H1 (cell line): ENCODE measurements at regions not wholly inside any gene's neighbourhood (a gene's known extent, or its start where the extent isn't known, plus 50 kb on each side); places are given as distances from the start of the nearest gene placed in this dataset.

ENCODE experiments used
- CTCF ChIA-PET: fragments of 300-600 bp; sonication (Branson Sonifier 250); formaldehyde crosslinking; loops from one replicate; lab custom pipeline; 2021; ENCODE audit not compliant: partially characterized antibody; lab: Charles Lee
- POLR2A ChIA-PET: fragments of 300-600 bp; sonication (Branson Sonifier 250); formaldehyde crosslinking; loops from one replicate; lab custom pipeline; 2021; ENCODE audit warnings: inconsistent platforms; ENCODE audit not compliant: partially characterized antibody; lab: Charles Lee
- DNase-seq, 2 experiments: peaks; one replicate each; pipeline versions ENCODE4 v3.0.0 to v3.0.0-alpha.2; 2010 to 2022; ENCODE audit warnings: low spot score in 2 of 2, low read depth in 1 of 2, mixed read lengths in 1 of 2
- FAIRE-seq: peaks from 2 replicates; lab custom pipeline; 2011; peaks lifted over from hg19 to GRCh38; lab: Jason Lieb, UNC
- H2AFZ ChIP-seq: 2 replicates; pipeline ENCODE4 v1.8.1; 2012; ENCODE audit warnings: low read length, inconsistent platforms
- H2AK5ac ChIP-seq: 2 replicates; pipeline ENCODE4 v1.6.1; 2013; ENCODE audit warnings: low read depth, low read length
- H2BK120ac ChIP-seq: replicated peaks from 2 replicates; pipeline ENCODE3; 2013; ENCODE audit warnings: low read depth, low read length, inconsistent platforms
- H2BK12ac ChIP-seq: 2 replicates; pipeline ENCODE4 v1.6.1; 2013; ENCODE audit warnings: low read depth, low read length
- H2BK15ac ChIP-seq: 2 replicates; pipeline ENCODE4 v1.6.1; 2013; ENCODE audit warnings: low read length
- H2BK20ac ChIP-seq: 2 replicates; pipeline ENCODE4 v1.6.1; 2013; ENCODE audit warnings: low read length
- H2BK5ac ChIP-seq: 2 replicates; pipeline ENCODE4 v1.6.1; 2013; ENCODE audit warnings: low read depth, low read length
- H3K14ac ChIP-seq: 2 replicates; pipeline ENCODE4 v1.6.1; 2013; ENCODE audit warnings: inconsistent platforms; ENCODE audit not compliant: insufficient read length
- H3K18ac ChIP-seq: 2 replicates; pipeline ENCODE4 v1.6.1; 2013; ENCODE audit warnings: low read length; ENCODE audit errors: extremely low read depth
- H3K23ac ChIP-seq: 2 replicates; pipeline ENCODE4 v1.6.1; 2013; ENCODE audit warnings: inconsistent platforms; ENCODE audit not compliant: insufficient read length
- H3K23me2 ChIP-seq: 2 replicates; pipeline ENCODE4 v1.6.1; 2013; ENCODE audit warnings: low read depth, low read length
- H3K27ac ChIP-seq: 2 replicates; pipeline ENCODE4 v1.6.1; 2011; ENCODE audit warnings: low read depth, low read length, inconsistent platforms
- H3K27me3 ChIP-seq, 4 experiments: replicated peaks in 1 of 4; 1 replicate in 1 of 4; 2 replicates in 3 of 4; pipeline versions ENCODE4 v1.6.1 to v1.8.1; 2011 to 2013; ENCODE audit warnings: low read length in 3 of 4, mild to moderate bottlenecking in 3 of 4, inconsistent platforms in 2 of 4, mixed read lengths in 2 of 4, moderate library complexity in 1 of 4; ENCODE audit not compliant: control insufficient read depth in 3 of 4, insufficient read depth in 3 of 4; ENCODE audit errors: extremely low read depth in 1 of 4
- H3K36me3 ChIP-seq, 4 experiments: 2 replicates each; pipeline versions ENCODE4 v1.6.1 to v1.8.1; 2011 to 2013; ENCODE audit warnings: mild to moderate bottlenecking in 4 of 4, low read length in 3 of 4, moderate library complexity in 2 of 4, control low read depth in 1 of 4, inconsistent platforms in 1 of 4; ENCODE audit not compliant: insufficient read depth in 4 of 4, control insufficient read depth in 2 of 4
- H3K4ac ChIP-seq: replicated peaks from 2 replicates; pipeline ENCODE3; 2013; ENCODE audit warnings: low read length, low read depth, mixed read lengths, inconsistent platforms; ENCODE audit not compliant: insufficient read length
- H3K4me1 ChIP-seq, 4 experiments: replicated peaks in 1 of 4; 1 replicate in 1 of 4; 2 replicates in 3 of 4; pipeline versions ENCODE4 v1.6.1 to v1.8.1; 2011 to 2013; ENCODE audit warnings: low read length in 3 of 4, inconsistent platforms in 2 of 4, mixed read lengths in 1 of 4; ENCODE audit not compliant: insufficient read depth in 4 of 4, control insufficient read depth in 3 of 4
- H3K4me2 ChIP-seq, 2 experiments: 2 replicates each; pipeline versions ENCODE4 v1.6.1 to v1.8.1; 2011 to 2013; ENCODE audit warnings: low read depth in 2 of 2, low read length in 2 of 2, control low read depth in 1 of 2, inconsistent platforms in 1 of 2, mild to moderate bottlenecking in 1 of 2; ENCODE audit not compliant: insufficient read depth in 1 of 2
- H3K4me3 ChIP-seq, 4 experiments: fragments of 200-600, 300-600 bp in 1 of 4; sonication (generic), shearing (Covaris generic), sonication (Bioruptor Twin) in 1 of 4; 2 replicates each; pipeline versions ENCODE4 v1.5.1 to v1.8.1; 2011 to 2016; ENCODE audit warnings: low read length in 4 of 4, low read depth in 3 of 4, control low read depth in 2 of 4, inconsistent platforms in 2 of 4, mild to moderate bottlenecking in 2 of 4, mixed read lengths in 1 of 4, moderate library complexity in 1 of 4; ENCODE audit not compliant: insufficient read depth in 2 of 4; ENCODE audit errors: extremely low read depth in 1 of 4
- H3K56ac ChIP-seq: replicated peaks from 2 replicates; pipeline ENCODE3; 2013; ENCODE audit warnings: low read depth, mild to moderate bottlenecking, mixed read lengths, low read length, inconsistent platforms; ENCODE audit not compliant: insufficient read length
- H3K79me1 ChIP-seq: 2 replicates; pipeline ENCODE4 v1.6.1; 2013; ENCODE audit warnings: low read depth, low read length, control low read depth
- H3K79me2 ChIP-seq, 2 experiments: 2 replicates each; pipeline versions ENCODE4 v1.6.1 to v1.8.1; 2012 to 2013; ENCODE audit warnings: low read length in 2 of 2, mild to moderate bottlenecking in 2 of 2, inconsistent platforms in 1 of 2; ENCODE audit not compliant: insufficient read depth in 2 of 2, control insufficient read depth in 1 of 2
- H3K9ac ChIP-seq, 4 experiments: replicated peaks in 1 of 4; 1 replicate in 1 of 4; 2 replicates in 3 of 4; pipeline versions ENCODE4 v1.6.1 to v1.8.1; 2011 to 2013; ENCODE audit warnings: low read depth in 3 of 4, low read length in 3 of 4, control low read depth in 2 of 4, mild to moderate bottlenecking in 2 of 4, moderate library complexity in 2 of 4, inconsistent platforms in 1 of 4; ENCODE audit errors: extremely low read depth in 1 of 4
- H3K9me3 ChIP-seq, 2 experiments: 2 replicates each; pipeline versions ENCODE4 v1.6.1 to v1.8.1; 2012 to 2013; ENCODE audit warnings: mild to moderate bottlenecking in 2 of 2, moderate library complexity in 2 of 2, control low read depth in 1 of 2, inconsistent platforms in 1 of 2, low read depth in 1 of 2, low read length in 1 of 2, mixed read lengths in 1 of 2; ENCODE audit not compliant: insufficient read depth in 2 of 2
- H4K20me1 ChIP-seq, 2 experiments: replicated peaks in 1 of 2; 2 replicates each; pipeline versions ENCODE3 to v1.8.1; 2011 to 2013; ENCODE audit warnings: inconsistent platforms in 2 of 2, low read length in 2 of 2, mild to moderate bottlenecking in 1 of 2; ENCODE audit not compliant: insufficient read depth in 2 of 2, control insufficient read depth in 1 of 2
- H4K5ac ChIP-seq: 2 replicates; pipeline ENCODE4 v1.6.1; 2013; ENCODE audit warnings: low read length, low read depth, mixed read lengths, inconsistent platforms; ENCODE audit not compliant: insufficient read length
- H4K8ac ChIP-seq: 2 replicates; pipeline ENCODE4 v1.8.0; 2013; ENCODE audit warnings: mild to moderate bottlenecking, moderate library complexity, low read length, inconsistent platforms; ENCODE audit not compliant: insufficient read depth; ENCODE audit errors: extremely low read depth
- H4K91ac ChIP-seq: replicated peaks from 2 replicates; pipeline ENCODE3; 2013; ENCODE audit warnings: low read length, mixed read lengths, inconsistent platforms; ENCODE audit not compliant: insufficient read length
- CHD1 ChIP-seq: IDR thresholded peaks from 2 replicates; pipeline ENCODE4 v1.6.1; 2012; ENCODE audit warnings: low read depth, low read length, improper control_type of control experiment
- CREB1 ChIP-seq: IDR thresholded peaks from 2 replicates; pipeline ENCODE4 v1.6.1; 2012; ENCODE audit warnings: inconsistent platforms
- CTCF ChIP-seq, 3 experiments: IDR thresholded peaks; 1 replicate in 2 of 3; 2 replicates in 1 of 3; pipeline versions ENCODE4 v1.5.1 to v1.6.1; 2011; ENCODE audit warnings: low read length in 3 of 3, mild to moderate bottlenecking in 3 of 3, inconsistent platforms in 2 of 3, low read depth in 1 of 3, moderate library complexity in 1 of 3; ENCODE audit not compliant: insufficient read depth in 1 of 3; ENCODE audit errors: control extremely low read depth in 1 of 3
- HDAC6 ChIP-seq: IDR thresholded peaks from one replicate; pipeline ENCODE4 v1.7.1; 2012; ENCODE audit warnings: low read depth, mild to moderate bottlenecking, inconsistent platforms, low read length, moderate library complexity
- KDM1A ChIP-seq: fragments of 200-600, 300-600 bp; sonication (generic); IDR thresholded peaks from 2 replicates; pipeline ENCODE4 v1.7.1; 2016; ENCODE audit warnings: mild to moderate bottlenecking, low read length, borderline replicate concordance
- POLR2A ChIP-seq, 2 experiments: IDR thresholded peaks; 1 replicate in 1 of 2; 2 replicates in 1 of 2; pipeline ENCODE4 v1.6.1; 2011; ENCODE audit warnings: low read depth in 2 of 2, low read length in 2 of 2, mild to moderate bottlenecking in 2 of 2; ENCODE audit errors: control extremely low read depth in 1 of 2
- POU5F1 ChIP-seq: IDR thresholded peaks from 2 replicates; pipeline ENCODE4 v1.6.1; 2011; ENCODE audit warnings: low read depth, mild to moderate bottlenecking, low read length, moderate library complexity
- RFX5 ChIP-seq: IDR thresholded peaks from 2 replicates; pipeline ENCODE4 v1.6.1; 2011; ENCODE audit warnings: low read depth, low read length, improper control_type of control experiment, borderline replicate concordance
- SAP30 ChIP-seq: fragments of 300-600 bp; sonication (generic); IDR thresholded peaks from 2 replicates; pipeline ENCODE4 v1.7.1; 2012; ENCODE audit warnings: low read length, moderate library complexity, mild to moderate bottlenecking, inconsistent platforms; ENCODE audit not compliant: insufficient read depth, insufficient replicate concordance
- SIRT6 ChIP-seq: IDR thresholded peaks from one replicate; pipeline ENCODE4 v1.7.1; 2012; ENCODE audit warnings: low read length, inconsistent platforms
- SRF ChIP-seq: IDR thresholded peaks from 2 replicates; pipeline ENCODE4 v1.6.1; 2011; ENCODE audit warnings: mild to moderate bottlenecking, low read depth, low read length, moderate library complexity
- SUZ12 ChIP-seq: fragments of 200-600 bp; sonication (generic); IDR thresholded peaks from 2 replicates; pipeline ENCODE4 v1.6.1; 2012; ENCODE audit warnings: mild to moderate bottlenecking, inconsistent platforms, low read length, moderate library complexity, mixed read lengths
- TCF12 ChIP-seq: IDR thresholded peaks from 2 replicates; pipeline ENCODE4 v1.6.1; 2011; ENCODE audit warnings: low read depth, mild to moderate bottlenecking, low read length
- TEAD4 ChIP-seq: IDR thresholded peaks from 2 replicates; pipeline ENCODE4 v1.6.1; 2012; ENCODE audit warnings: low read depth, low read length, inconsistent platforms, mixed read lengths
- WGBS, 2 experiments: shearing (Covaris generic) in 1 of 2; methylation state at CpG; one replicate each; pipeline versions ENCODE4 v1.1.6 to v1.1.7; 2013 to 2015; ENCODE audit warnings: low lambda C conversion rate in 2 of 2, mixed read lengths in 2 of 2, inconsistent platforms in 1 of 2, low coverage in 1 of 2, missing lambda C conversion rate in 1 of 2; ENCODE audit not compliant: insufficient replicate concordance in 2 of 2, insufficient coverage in 1 of 2, insufficient read length in 1 of 2; ENCODE audit errors: extremely low coverage in 1 of 2, missing lambda C conversion rate in 1 of 2; 5-methylcytosine and 5-hydroxymethylcytosine counted together

GRCh38 chr3:167100200-167100599 is 279.9 kb downstream of the ZBBX start:
- Histone ChIP-seq H3K79me1 (no peaks in the 10 kb centered on the region), H2BK120ac (no peak overlapping the region), H3K56ac (no peak overlapping the region), H3K79me2 (no peaks in the 10 kb centered on the region), H3K4me3 (no peak overlapping the region), H4K8ac (no peak overlapping the region), H3K4me1 (no peaks in the 10 kb centered on the region), H3K27me3 (no peaks in the 10 kb centered on the region), H4K20me1 (no peaks in the 10 kb centered on the region), H2BK12ac (no peak overlapping the region), H2BK5ac (no peak overlapping the region), H4K91ac (no peak overlapping the region), H3K18ac (no peak overlapping the region), H2BK20ac (no peak overlapping the region), H2AFZ (no peak overlapping the region), H3K4ac (no peak overlapping the region), H3K9me3 (no peaks in the 10 kb centered on the region), H3K23me2 (no peaks in the 10 kb centered on the region), H2AK5ac (no peak overlapping the region), H2BK15ac (no peak overlapping the region), H3K4me2 (no peak overlapping the region), H3K23ac (no peak overlapping the region), H3K14ac (no peak overlapping the region), H3K36me3 (no peaks in the 10 kb centered on the region), H3K9ac (no peak overlapping the region), H4K5ac (no peak overlapping the region), H3K27ac (no peak overlapping the region)
- POLR2A ChIA-PET, result no interaction called here
- FAIRE-seq (no peak), DNase-seq (no peak)
- 87% methylated on average over 2 of the region's 2 CpGs; no CpG with 5 or more reads in 1 of the 2 experiments for WGBS, 2 experiments
- CTCF ChIA-PET, result interaction anchor here (0.9 to 2.7 kb wide), 4 partner anchors 11 to 251 kb away, joined by 3 to 7 read pairs (median 3); no protein-coding TSS in a partner anchor
- no peak for TF ChIP-seq CHD1
- no peak for TF ChIP-seq SRF
- no peak for TF ChIP-seq POLR2A (IDR thresholded peaks at IDR 0.05; ENCODE audit: control extremely low read depth in 1 of 2, low read depth in 2 of 2, low read length in 2 of 2)
- TF ChIP-seq SUZ12, result no peak
- TF ChIP-seq POU5F1, result no peak
- TF ChIP-seq CTCF (IDR thresholded peaks at IDR 0.05; ENCODE audit: control extremely low read depth in 1 of 3, insufficient read depth in 1 of 3, low read depth in 1 of 3, low read length in 3 of 3), result no peak
- no peak for TF ChIP-seq CREB1
- no peak for TF ChIP-seq SIRT6
- no peak for TF ChIP-seq TEAD4
- no peak for TF ChIP-seq HDAC6
- no peak for TF ChIP-seq KDM1A
- TF ChIP-seq TCF12, result no peak
- no peak for TF ChIP-seq SAP30
- no peak for TF ChIP-seq RFX5
